HL-60 (cell line): ENCODE measurements at regions not wholly inside any gene's neighbourhood (a gene's known extent, or its start where the extent isn't known, plus 50 kb on each side); places are given as distances from the start of the nearest gene placed in this dataset.

Experiments
- GABPA ChIP-seq: IDR thresholded peaks from 2 replicates; pipeline ENCODE4 v1.6.1; 2012; ENCODE audit warnings: low read depth
- POLR2AphosphoS5 ChIP-seq: IDR thresholded peaks from 2 replicates; pipeline ENCODE4 v1.6.1; 2012; ENCODE audit warnings: low read depth
- SPI1 ChIP-seq: IDR thresholded peaks from 2 replicates; pipeline ENCODE4 v1.6.1; 2012; ENCODE audit warnings: low read depth, mild to moderate bottlenecking, borderline replicate concordance
- TF ChIP-seq, protein P1 (sequence below): IDR thresholded peaks from one replicate; pipeline ENCODE4 v1.5.1; 2011; ENCODE audit warnings: low read length, control low read depth, inconsistent platforms; ENCODE audit not compliant: insufficient read depth
- TF ChIP-seq, protein P2 (sequence below): IDR thresholded peaks from 2 replicates; pipeline ENCODE4 v1.6.1; 2012; ENCODE audit warnings: low read depth; ENCODE audit not compliant: insufficient replicate concordance

DNA sequence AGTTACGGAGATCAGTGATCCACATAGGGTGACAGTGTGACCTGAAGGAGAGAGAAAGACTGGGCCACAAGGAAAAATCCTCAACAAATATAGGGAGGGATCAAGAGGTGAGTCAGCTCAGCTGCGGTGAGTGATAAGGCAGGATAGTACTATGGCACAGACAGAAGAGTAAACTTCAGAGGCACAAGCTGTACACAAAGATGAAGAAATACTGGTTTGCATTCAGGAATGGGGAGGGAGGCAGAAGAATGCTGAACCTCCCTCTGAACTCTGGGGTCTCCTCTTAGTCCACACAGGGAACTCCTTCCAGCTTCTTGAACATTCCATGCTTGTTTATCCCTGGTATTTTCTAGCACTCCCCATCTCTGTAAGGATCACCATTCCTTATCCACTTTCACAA lies 162.7 kb downstream of the BARX2 start:
- TF ChIP-seq, protein P1, sequence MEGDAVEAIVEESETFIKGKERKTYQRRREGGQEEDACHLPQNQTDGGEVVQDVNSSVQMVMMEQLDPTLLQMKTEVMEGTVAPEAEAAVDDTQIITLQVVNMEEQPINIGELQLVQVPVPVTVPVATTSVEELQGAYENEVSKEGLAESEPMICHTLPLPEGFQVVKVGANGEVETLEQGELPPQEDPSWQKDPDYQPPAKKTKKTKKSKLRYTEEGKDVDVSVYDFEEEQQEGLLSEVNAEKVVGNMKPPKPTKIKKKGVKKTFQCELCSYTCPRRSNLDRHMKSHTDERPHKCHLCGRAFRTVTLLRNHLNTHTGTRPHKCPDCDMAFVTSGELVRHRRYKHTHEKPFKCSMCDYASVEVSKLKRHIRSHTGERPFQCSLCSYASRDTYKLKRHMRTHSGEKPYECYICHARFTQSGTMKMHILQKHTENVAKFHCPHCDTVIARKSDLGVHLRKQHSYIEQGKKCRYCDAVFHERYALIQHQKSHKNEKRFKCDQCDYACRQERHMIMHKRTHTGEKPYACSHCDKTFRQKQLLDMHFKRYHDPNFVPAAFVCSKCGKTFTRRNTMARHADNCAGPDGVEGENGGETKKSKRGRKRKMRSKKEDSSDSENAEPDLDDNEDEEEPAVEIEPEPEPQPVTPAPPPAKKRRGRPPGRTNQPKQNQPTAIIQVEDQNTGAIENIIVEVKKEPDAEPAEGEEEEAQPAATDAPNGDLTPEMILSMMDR, result no peak
- TF ChIP-seq GABPA, result no peak
- no peak for TF ChIP-seq POLR2AphosphoS5
- no peak for TF ChIP-seq SPI1
- TF ChIP-seq, protein P2, sequence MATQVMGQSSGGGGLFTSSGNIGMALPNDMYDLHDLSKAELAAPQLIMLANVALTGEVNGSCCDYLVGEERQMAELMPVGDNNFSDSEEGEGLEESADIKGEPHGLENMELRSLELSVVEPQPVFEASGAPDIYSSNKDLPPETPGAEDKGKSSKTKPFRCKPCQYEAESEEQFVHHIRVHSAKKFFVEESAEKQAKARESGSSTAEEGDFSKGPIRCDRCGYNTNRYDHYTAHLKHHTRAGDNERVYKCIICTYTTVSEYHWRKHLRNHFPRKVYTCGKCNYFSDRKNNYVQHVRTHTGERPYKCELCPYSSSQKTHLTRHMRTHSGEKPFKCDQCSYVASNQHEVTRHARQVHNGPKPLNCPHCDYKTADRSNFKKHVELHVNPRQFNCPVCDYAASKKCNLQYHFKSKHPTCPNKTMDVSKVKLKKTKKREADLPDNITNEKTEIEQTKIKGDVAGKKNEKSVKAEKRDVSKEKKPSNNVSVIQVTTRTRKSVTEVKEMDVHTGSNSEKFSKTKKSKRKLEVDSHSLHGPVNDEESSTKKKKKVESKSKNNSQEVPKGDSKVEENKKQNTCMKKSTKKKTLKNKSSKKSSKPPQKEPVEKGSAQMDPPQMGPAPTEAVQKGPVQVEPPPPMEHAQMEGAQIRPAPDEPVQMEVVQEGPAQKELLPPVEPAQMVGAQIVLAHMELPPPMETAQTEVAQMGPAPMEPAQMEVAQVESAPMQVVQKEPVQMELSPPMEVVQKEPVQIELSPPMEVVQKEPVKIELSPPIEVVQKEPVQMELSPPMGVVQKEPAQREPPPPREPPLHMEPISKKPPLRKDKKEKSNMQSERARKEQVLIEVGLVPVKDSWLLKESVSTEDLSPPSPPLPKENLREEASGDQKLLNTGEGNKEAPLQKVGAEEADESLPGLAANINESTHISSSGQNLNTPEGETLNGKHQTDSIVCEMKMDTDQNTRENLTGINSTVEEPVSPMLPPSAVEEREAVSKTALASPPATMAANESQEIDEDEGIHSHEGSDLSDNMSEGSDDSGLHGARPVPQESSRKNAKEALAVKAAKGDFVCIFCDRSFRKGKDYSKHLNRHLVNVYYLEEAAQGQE, result no peak
